ENCODE measurements at regions not wholly inside any gene's neighbourhood (a gene's known extent, or its start where the extent isn't known, plus 50 kb on each side); places are given as distances from the start of the nearest gene placed in this dataset.
"Not testable (repeated sequence)": the region's sequence is repeated elsewhere in the genome, so short reads cannot be mapped to it uniquely, and the experiment has no call there.

DNA sequence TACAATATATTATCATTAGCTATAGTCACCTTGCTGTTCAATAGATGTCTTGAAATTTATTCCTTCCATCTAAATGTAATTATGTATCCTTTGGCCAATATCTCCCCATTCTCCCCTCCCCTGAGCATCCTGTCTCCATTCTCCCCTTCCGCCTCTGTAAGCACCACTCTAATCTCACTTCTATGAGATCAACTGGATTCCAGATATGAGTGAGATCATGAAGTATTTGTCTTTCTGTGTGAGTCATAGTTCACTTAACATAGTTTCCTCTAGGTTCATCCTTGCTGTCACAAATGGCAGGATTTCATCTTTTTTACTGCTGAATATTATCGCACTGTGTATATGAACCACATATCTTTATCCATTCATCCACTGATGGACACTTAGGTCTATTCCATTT, 148.8 kb upstream of the NDN start:
- intact Hi-C loops (cut with DNase I, micrococcal nuclease), result no loop called here
- ATAC-seq, result no peak

GRCh38 chr15:23839893-23840474, 152.9 kb upstream of the NDN start:
- DNase-seq, result no peak
- intact Hi-C loops (cut with DNase I, micrococcal nuclease), result no loop called here
- no peak for ATAC-seq

More for the DNA sequence above, 148.8 kb upstream of the NDN start:
- no peak for DNase-seq

GRCh38 chr15:23846218-23846617, 159.1 kb upstream of the NDN start:
- no peak for ATAC-seq
- no peak for DNase-seq
- intact Hi-C loops (cut with DNase I, micrococcal nuclease), result no loop called here

DNA sequence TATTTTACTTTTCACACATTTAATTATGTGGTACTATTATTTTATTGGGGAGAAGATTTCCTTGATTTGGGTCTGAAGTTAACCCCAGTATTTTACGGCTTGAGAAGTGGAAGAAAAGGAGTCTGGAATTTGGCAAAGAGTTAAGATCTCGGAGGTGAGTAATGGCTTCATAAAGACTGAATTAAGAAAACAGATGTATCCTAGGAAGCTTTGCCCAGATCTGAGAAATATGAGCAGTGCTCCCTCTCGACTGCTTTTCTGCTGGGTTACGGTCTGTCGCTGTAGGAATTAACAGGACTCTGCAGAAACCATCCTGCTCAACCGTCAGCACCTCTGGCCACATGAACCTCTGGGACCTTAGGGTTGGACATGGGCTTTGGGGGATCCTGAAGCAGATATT, 163.6 kb upstream of the NDN start:
- DNase-seq (no peak), ATAC-seq (no peak)
- intact Hi-C loops (cut with DNase I, micrococcal nuclease), result no loop called here

DNA sequence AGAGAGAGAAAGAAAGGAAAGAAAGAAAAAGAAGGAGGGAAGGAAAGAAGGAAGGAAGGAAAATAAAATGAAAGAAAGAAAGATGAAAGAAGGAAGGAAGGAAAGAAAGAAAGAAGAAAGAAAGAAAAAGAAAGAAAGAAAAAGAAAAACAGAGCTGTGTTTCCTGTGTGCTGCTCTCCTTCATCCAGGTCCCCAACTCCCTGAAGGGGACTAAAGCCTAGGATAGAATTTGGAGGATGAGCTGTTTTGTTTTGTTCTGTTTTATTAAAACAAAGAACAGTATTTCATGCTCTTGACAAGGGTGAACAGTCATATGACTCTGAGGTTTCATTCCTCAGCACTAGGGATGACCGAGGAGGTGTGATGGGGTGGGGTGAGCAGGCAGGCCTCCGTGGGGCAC, 164.8 kb upstream of the NDN start:
- ATAC-seq (no peak), DNase-seq (no peak)
- intact Hi-C loops (cut with DNase I, micrococcal nuclease), result no loop called here

GRCh38 chr15:23853286-23853685, 166.2 kb upstream of the NDN start:
- ATAC-seq (no peak), DNase-seq (no peak)
- intact Hi-C loops (cut with DNase I, micrococcal nuclease), result no loop called here

GRCh38 chr15:23854203-23854911, 167.3 kb upstream of the NDN start:
- ATAC-seq (no peak), DNase-seq (no peak)
- intact Hi-C loops (cut with DNase I, micrococcal nuclease), result no loop called here

DNA sequence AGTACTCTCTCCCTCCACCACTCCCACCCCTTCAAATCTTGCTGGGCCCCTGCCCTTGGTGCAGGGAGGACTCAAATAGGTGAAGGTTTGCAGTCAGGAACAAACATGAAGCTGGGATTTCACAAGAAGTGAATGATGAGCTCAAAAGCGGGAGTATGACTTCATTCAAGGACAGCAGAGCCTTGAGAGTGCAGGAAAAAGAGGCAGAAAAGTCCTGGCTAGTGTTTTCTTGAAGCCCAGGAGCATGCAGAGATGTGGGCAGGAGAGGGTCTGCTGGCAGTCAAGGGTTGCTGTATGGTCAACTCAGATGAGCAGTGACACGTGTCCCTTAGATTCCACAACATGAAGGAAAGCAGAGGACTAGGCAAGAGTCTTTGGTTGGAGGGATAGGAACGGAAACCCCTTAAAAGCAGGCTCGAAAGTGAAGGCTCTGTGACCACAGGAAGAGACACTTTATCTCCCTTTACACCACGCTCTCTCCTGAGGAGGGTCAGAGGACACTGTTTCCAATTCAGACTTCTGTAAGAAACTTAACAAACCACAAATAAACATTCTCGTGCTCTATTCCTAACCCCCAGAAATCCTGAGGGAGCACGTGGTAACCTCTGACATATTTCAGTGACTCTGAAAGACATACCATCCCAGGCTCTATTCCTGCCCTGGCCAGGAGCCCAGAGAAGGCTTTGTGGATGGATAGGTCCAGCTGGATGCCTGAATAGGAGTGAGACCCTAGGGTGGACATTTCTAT, 168.0 kb upstream of the NDN start:
- DNase-seq (no peak), ATAC-seq (no peak)
- intact Hi-C loops (cut with DNase I, micrococcal nuclease), result no loop called here

GRCh38 chr15:23855947-23856346, 168.8 kb upstream of the NDN start:
- ATAC-seq (no peak), DNase-seq (no peak)
- intact Hi-C loops (cut with DNase I, micrococcal nuclease), result no loop called here

- ATAC-seq (peak; percentile 60), DNase-seq (peak; percentile 28 to 36)
- intact Hi-C loops (cut with DNase I, micrococcal nuclease), result no loop called here
Observed at GRCh38 chr15:23857028-23857641, 170.0 kb upstream of the NDN start.

GRCh38 chr15:23859008-23859407, 171.9 kb upstream of the NDN start:
- no peak for DNase-seq
- ATAC-seq, result no peak
- intact Hi-C loops (cut with DNase I, micrococcal nuclease), result no loop called here

GRCh38 chr15:23860290-23861245, 173.5 kb upstream of the NDN start:
- DNase-seq (no peak), ATAC-seq (no peak)
- intact Hi-C loops (cut with DNase I, micrococcal nuclease), result no loop called here

GRCh38 chr15:23866832-23867231, 179.7 kb upstream of the NDN start:
- intact Hi-C loops (cut with DNase I, micrococcal nuclease), result no loop called here
- no peak for DNase-seq
- peak; percentile 34 for ATAC-seq

- peak; percentile 47 to 51 for DNase-seq
- intact Hi-C loops (cut with DNase I, micrococcal nuclease), result no loop called here
- peak; percentile 98 for ATAC-seq
Observed at GRCh38 chr15:23869396-23869795, 182.3 kb upstream of the NDN start.

DNA sequence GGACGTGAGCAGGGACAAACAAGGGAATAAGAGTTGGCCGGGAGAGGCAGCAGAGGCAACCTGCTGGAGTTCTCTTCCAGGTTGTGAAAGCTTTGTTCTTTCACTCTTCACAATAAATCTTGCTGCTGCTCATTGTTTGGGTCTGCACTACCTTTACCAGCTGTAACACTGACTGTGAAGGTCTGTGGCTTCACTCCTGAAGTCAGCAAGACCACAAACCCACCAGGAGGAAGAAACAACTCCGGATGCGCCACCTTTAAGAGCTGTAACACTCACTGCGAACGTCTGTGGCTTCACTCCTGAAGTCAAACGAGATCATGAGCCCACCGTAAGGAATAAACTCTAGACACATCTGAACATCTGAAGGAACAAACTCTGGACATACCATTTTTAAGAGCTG, 186.5 kb upstream of the NDN start:
- not testable (repeated sequence) for ATAC-seq, DNase-seq
- intact Hi-C loops (cut with DNase I, micrococcal nuclease), result loop anchor here in 1 of 2 donors (10.0 kb wide), 1 partner anchor 229 kb away; the partner anchor contains the start of gene MAGEL2

DNA sequence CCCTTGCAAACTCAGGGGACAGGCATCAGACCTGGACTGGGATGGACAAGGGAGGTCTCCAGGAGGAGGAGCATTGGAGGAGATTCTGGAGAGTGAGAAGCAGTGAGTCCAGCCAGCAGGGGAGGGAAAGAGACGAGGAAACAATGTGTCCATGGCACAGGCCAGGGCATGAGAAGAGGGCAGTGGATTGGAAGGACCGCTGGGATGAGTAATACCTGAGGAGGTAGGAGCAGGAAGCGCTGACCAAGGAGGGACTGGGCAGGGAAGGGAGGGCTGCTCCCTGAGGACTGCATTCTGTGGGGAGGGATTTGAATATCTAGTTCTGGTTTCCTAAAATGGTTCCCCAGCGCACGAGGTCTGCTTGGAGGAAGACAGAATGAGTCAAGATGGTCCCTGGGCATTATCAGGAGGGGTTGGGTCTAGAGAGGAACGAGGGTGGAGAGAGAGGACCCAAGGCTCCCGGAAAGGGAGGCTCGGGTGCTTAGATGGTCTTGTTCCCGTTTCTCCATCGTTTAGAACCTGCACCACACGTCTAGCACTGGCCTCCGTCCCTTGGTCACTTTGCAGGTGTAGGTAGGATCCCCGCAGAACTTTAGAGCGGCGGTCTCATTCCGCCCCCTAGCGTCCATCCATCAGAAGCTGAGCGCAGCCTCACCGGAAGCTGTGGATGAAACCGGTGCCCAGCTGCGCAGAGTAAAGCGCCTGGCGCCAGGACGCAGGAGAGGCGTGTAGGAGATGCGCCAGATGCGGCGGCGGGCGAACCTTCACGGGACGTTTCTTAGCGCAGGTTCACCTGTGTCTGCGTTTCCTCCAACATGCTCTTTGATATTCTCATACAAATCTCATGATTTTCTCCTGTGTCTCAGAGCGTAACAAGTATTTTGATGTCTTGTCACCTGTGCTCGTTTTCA, 190.7 kb upstream of the NDN start:
- ATAC-seq (peak; percentile 93), DNase-seq (peak; percentile 34 to 59)
- intact Hi-C loops (cut with DNase I, micrococcal nuclease), result loop anchor here in 1 of 2 donors (10.0 kb wide), 1 partner anchor 233 kb away; the partner anchor contains the start of gene MAGEL2

DNA sequence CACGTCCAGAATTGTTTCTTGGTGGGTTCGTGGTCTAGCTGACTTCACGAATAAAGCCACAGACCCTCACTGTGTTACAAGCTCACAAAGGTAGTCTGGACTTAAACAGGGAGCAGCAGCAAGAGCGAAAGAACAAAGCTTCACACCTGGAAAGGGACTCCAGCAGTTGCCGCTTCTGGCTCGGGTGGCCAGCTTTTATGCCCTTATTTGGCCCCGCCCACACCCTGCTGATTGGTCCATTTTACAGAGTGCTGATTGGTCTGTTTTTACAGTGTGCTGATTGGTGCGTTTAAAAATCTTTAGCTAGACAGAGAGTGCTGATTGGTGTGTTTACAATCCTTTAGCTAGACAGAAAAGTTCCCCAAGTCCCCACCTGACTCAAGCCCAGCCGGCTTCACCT, 194.2 kb upstream of the NDN start:
- intact Hi-C loops (cut with DNase I, micrococcal nuclease), result loop anchor here in 1 of 2 donors (10.0 kb wide), 1 partner anchor 324 kb away; no protein-coding TSS in a partner anchor
- no peak for ATAC-seq
- DNase-seq, result no peak
